ENCODE measurements at regions not wholly inside any gene's neighbourhood (a gene's known extent, or its start where the extent isn't known, plus 50 kb on each side); places are given as distances from the start of the nearest gene placed in this dataset.

DNA sequence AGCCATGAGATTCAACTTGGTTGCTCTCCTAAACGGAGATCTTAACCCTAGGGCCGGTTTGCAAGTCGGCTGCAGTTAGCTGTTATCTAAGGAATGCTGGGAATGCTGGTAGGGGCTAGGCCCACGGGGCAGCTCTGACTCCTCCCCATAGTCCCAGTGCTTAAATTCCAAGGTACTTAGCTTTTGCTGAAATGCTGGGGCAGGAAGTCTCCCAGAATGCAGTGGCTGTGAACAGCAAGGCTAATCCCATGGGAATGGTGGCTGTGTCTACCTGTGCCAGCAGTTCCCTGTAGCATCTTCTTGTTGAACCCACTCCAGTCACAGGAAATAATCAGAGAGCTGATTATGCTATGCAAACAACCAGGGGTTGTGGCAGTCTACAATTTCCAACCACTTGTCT, 102.5 kb upstream of the TJP1 start:
- ChIA-PET POLR2A (interaction anchor here (0.5 to 3.0 kb wide), 2 partner anchors 12 to 103 kb away, joined by 3 to 18 read pairs; partner anchors contain the start of gene TJP1), CTCF (interaction anchor here (0.9 to 3.0 kb wide), 20 partner anchors 16 to 257 kb away, joined by 3 to 26 read pairs (median 5); no protein-coding TSS in a partner anchor)
- Histone ChIP-seq H3K4me1 (ENCODE audit: control insufficient read depth, insufficient read depth, low read length) (peaks cover 13% of the 10 kb centered on the region; the same call in 1 of the 2 replicates), H3K27ac (ENCODE audit: extremely low read depth, low read depth, low read length) (0 out of 2 replicates have a peak overlapping the region, but pooled peaks have one; percentile 16), H3K36me3 (ENCODE audit: control insufficient read depth in 2 of 2, insufficient read depth in 1 of 2, low read length in 2 of 2) (no peaks in the 10 kb centered on the region), H3K9me3 (ENCODE audit: control insufficient read depth, insufficient read depth, low read depth, low read length) (no peaks in the 10 kb centered on the region), H3K4me3 (ENCODE audit: low read depth, low read length) (no peak overlapping the region)
- TF ChIP-seq ZNF670 (tag by site-specific recombination; IDR thresholded peaks at IDR 0.05; ENCODE audit: low read depth), result no peak
- no peak for TF ChIP-seq ZNF843 (tag by site-specific recombination; IDR thresholded peaks at IDR 0.05)
- TF ChIP-seq, protein P1, sequence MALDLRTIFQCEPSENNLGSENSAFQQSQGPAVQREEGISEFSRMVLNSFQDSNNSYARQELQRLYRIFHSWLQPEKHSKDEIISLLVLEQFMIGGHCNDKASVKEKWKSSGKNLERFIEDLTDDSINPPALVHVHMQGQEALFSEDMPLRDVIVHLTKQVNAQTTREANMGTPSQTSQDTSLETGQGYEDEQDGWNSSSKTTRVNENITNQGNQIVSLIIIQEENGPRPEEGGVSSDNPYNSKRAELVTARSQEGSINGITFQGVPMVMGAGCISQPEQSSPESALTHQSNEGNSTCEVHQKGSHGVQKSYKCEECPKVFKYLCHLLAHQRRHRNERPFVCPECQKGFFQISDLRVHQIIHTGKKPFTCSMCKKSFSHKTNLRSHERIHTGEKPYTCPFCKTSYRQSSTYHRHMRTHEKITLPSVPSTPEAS (tag by site-specific recombination; IDR thresholded peaks at IDR 0.05), result no peak
- TF ChIP-seq ZNF596 (tag by site-specific recombination; IDR thresholded peaks at IDR 0.05), result no peak
- TF ChIP-seq ZBTB7A (tag by site-specific recombination; IDR thresholded peaks at IDR 0.05; ENCODE audit: low read depth), result no peak
- peak; percentile 23; the same call in 1 of the 2 replicates for TF ChIP-seq OSR2 (tag by site-specific recombination; IDR thresholded peaks at IDR 0.05)
- TF ChIP-seq HOXD13 (CRISPR knock-in tag; IDR thresholded peaks at IDR 0.05; ENCODE audit: borderline replicate concordance), result no peak
- TF ChIP-seq REST (tag by site-specific recombination; IDR thresholded peaks at IDR 0.05), result no peak
- TF ChIP-seq ZFP69B (tag by site-specific recombination; IDR thresholded peaks at IDR 0.05), result no peak
- no peak for TF ChIP-seq PRDM4 (tag by site-specific recombination; IDR thresholded peaks at IDR 0.05)
- 0 out of 2 replicates have a peak, but pooled peaks have one; percentile 28 for TF ChIP-seq KLF8 (tag by site-specific recombination; IDR thresholded peaks at IDR 0.05)
- TF ChIP-seq ZNF214 (tag by site-specific recombination; IDR thresholded peaks at IDR 0.05; ENCODE audit: borderline replicate concordance), result no peak
- TF ChIP-seq, protein P2, sequence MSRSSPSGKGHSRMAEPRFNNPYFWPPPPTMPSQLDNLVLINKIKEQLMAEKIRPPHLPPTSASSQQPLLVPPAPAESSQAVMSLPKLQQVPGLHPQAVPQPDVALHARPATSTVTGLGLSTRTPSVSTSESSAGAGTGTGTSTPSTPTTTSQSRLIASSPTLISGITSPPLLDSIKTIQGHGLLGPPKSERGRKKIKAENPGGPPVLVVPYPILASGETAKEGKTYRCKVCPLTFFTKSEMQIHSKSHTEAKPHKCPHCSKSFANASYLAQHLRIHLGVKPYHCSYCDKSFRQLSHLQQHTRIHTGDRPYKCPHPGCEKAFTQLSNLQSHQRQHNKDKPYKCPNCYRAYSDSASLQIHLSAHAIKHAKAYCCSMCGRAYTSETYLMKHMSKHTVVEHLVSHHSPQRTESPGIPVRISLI (tag by site-specific recombination; IDR thresholded peaks at IDR 0.05), result no peak
- TF ChIP-seq ZNF48 (tag by site-specific recombination; IDR thresholded peaks at IDR 0.05), result no peak
- no peak for TF ChIP-seq ZNF529 (tag by site-specific recombination; IDR thresholded peaks at IDR 0.05; ENCODE audit: insufficient replicate concordance)
- peak; percentile 26; the same call in 1 of the 2 replicates for TF ChIP-seq SP3 (tag by site-specific recombination; IDR thresholded peaks at IDR 0.05)
- TF ChIP-seq GLI2 (tag by site-specific recombination; IDR thresholded peaks at IDR 0.05; ENCODE audit: borderline replicate concordance, low read depth), result no peak
- 0 out of 2 replicates have a peak, but pooled peaks have one; percentile 36 for TF ChIP-seq ZNF76 (tag by site-specific recombination; IDR thresholded peaks at IDR 0.05; ENCODE audit: borderline replicate concordance, low read depth)
- TF ChIP-seq, protein P3, sequence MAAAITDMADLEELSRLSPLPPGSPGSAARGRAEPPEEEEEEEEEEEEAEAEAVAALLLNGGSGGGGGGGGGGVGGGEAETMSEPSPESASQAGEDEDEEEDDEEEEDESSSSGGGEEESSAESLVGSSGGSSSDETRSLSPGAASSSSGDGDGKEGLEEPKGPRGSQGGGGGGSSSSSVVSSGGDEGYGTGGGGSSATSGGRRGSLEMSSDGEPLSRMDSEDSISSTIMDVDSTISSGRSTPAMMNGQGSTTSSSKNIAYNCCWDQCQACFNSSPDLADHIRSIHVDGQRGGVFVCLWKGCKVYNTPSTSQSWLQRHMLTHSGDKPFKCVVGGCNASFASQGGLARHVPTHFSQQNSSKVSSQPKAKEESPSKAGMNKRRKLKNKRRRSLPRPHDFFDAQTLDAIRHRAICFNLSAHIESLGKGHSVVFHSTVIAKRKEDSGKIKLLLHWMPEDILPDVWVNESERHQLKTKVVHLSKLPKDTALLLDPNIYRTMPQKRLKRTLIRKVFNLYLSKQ (tag by site-specific recombination; IDR thresholded peaks at IDR 0.05; ENCODE audit: borderline replicate concordance), result no peak
- TF ChIP-seq ZNF184 (tag by site-specific recombination; IDR thresholded peaks at IDR 0.05), result no peak
- TF ChIP-seq ZNF391 (tag by site-specific recombination; IDR thresholded peaks at IDR 0.05; ENCODE audit: borderline replicate concordance, low read depth), result no peak
- no peak for TF ChIP-seq ZNF530 (tag by site-specific recombination; IDR thresholded peaks at IDR 0.05; ENCODE audit: low read depth)
- no peak for TF ChIP-seq KLF1 (tag by site-specific recombination; IDR thresholded peaks at IDR 0.05)
- TF ChIP-seq ZNF211 (tag by site-specific recombination; IDR thresholded peaks at IDR 0.05; ENCODE audit: low read depth), result no peak
- TF ChIP-seq KLF7 (tag by site-specific recombination; IDR thresholded peaks at IDR 0.05; ENCODE audit: borderline replicate concordance), result no peak
- no peak for TF ChIP-seq PATZ1 (tag by site-specific recombination; IDR thresholded peaks at IDR 0.05)

All from HEK293 (cell line).